AG09309 (cell line): ENCODE measurements at regions not wholly inside any gene's neighbourhood (a gene's known extent, or its start where the extent isn't known, plus 50 kb on each side); places are given as distances from the start of the nearest gene placed in this dataset.

ENCODE experiments used
- DNase-seq: peaks from one replicate; pipeline ENCODE4 v3.0.0-alpha.2; 2010; ENCODE audit warnings: low read depth
- H3K4me3 ChIP-seq: 2 replicates; pipeline ENCODE4 v1.5.1; 2011; ENCODE audit warnings: mild to moderate bottlenecking, low read depth, low read length, moderate library complexity; ENCODE audit not compliant: control insufficient read depth
- TF ChIP-seq, protein P1 (sequence below): IDR thresholded peaks from 2 replicates; pipeline ENCODE4 v1.5.1; 2011; ENCODE audit warnings: mild to moderate bottlenecking, low read depth, low read length, inconsistent platforms; ENCODE audit not compliant: insufficient read depth, control insufficient read depth; ENCODE audit errors: missing control alignments

DNA sequence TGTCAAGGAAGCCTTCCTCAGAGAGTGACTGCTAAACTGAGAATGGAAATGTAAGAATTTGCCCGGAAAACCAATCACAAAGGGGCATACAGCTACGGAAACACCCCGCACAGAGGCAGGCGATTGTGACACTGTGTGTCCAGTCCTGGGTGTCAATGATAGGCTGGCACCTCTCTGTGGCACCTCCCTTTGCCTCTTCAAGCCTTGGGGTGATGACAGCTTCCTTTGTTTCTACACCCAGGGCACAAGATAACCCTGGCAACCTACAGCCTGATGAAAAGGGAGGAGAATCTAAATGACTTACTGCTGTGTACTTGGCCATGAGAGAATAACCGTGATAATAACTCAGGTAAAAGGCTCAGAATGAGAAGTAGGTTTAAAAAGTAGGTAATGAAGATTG, 93.6 kb upstream of the SSTR4 start:
- TF ChIP-seq, protein P1, sequence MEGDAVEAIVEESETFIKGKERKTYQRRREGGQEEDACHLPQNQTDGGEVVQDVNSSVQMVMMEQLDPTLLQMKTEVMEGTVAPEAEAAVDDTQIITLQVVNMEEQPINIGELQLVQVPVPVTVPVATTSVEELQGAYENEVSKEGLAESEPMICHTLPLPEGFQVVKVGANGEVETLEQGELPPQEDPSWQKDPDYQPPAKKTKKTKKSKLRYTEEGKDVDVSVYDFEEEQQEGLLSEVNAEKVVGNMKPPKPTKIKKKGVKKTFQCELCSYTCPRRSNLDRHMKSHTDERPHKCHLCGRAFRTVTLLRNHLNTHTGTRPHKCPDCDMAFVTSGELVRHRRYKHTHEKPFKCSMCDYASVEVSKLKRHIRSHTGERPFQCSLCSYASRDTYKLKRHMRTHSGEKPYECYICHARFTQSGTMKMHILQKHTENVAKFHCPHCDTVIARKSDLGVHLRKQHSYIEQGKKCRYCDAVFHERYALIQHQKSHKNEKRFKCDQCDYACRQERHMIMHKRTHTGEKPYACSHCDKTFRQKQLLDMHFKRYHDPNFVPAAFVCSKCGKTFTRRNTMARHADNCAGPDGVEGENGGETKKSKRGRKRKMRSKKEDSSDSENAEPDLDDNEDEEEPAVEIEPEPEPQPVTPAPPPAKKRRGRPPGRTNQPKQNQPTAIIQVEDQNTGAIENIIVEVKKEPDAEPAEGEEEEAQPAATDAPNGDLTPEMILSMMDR = no peak
- DNase-seq = no peak
- no peak overlapping the region for H3K4me3 ChIP-seq

DNA sequence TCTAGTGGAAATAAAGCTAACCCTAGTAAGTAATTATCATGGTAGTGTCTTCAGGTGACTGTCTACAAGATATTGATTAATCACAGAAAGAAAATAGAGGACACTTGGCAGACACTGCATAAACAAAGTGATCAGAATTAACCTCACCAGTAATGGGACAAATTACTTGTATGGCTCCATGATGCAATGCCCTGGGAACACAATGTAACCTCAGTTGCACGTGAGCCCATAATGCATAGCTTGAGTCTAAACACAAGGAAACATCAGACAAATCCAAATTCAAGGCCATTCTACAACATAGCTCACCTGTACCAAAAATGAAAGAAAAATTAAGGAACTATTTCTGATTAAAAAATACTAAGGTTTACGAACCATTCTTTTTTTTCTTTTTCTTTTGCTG, 92.4 kb upstream of the SSTR4 start:
- H3K4me3 ChIP-seq = no peak overlapping the region
- TF ChIP-seq, protein P1 = no peak
- no peak for DNase-seq

DNA sequence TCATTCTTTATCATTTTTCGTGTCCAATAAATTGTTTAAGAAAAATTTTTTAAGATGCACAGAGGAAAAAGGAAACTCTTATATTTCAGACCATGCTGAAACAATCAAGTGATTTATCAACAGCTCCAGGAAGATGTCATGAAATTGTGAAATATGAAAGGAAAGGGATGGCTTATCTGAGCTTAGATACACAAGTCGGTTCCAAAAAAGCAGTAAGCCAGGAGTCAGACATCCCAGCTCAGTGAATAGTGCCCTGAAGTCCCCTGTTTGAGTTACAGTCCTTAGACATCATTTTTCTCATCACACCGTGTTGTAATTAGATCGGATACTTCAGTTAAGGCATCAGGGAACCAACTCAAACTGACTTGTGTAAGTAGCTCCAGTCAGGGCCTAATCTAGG, 91.0 kb upstream of the SSTR4 start:
- DNase-seq = no peak
- TF ChIP-seq, protein P1 = no peak
- no peak overlapping the region for H3K4me3 ChIP-seq

DNA sequence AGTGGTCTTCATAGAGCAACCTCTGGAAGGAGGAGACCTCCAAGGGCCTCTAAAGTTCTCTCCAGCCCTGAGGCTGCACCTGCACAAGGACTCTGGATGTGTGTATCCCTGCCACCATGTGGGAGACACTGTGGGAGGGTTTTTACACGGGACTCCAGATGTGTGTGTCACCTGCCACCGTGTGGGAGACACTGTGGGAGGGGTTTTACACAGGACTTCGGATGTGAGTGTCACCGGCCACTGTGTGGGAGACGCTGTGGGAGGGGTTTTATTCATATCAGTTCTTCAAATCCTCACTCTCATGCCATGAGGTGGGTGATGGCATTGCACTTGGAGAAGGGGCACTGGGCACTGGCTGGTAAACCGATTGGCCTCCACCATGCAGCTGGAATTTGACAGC, 90.2 kb upstream of the SSTR4 start:
- TF ChIP-seq, protein P1 = no peak
- no peak for DNase-seq
- H3K4me3 ChIP-seq = no peak overlapping the region

DNA sequence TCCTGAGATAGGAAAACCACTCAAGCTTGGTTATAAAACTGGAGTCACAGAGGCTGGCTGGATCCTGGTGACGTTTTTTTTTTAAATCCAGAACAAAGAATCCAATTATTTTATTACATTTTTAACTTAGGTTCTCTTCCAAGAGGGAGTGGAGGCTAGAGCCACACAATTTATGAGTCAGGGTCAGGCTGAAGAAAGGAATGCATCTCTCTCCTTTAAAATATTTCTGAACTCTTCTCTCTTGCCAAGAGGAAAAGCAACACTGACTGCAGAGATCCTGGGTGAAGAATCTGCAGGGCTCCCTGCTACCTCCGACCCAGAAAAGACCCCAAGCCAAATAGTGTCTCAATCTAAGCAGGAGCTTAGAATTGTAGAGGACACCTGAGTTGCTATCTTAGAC, 88.5 kb upstream of the SSTR4 start:
- TF ChIP-seq, protein P1 = no peak
- DNase-seq = no peak
- H3K4me3 ChIP-seq = no peak overlapping the region

DNA sequence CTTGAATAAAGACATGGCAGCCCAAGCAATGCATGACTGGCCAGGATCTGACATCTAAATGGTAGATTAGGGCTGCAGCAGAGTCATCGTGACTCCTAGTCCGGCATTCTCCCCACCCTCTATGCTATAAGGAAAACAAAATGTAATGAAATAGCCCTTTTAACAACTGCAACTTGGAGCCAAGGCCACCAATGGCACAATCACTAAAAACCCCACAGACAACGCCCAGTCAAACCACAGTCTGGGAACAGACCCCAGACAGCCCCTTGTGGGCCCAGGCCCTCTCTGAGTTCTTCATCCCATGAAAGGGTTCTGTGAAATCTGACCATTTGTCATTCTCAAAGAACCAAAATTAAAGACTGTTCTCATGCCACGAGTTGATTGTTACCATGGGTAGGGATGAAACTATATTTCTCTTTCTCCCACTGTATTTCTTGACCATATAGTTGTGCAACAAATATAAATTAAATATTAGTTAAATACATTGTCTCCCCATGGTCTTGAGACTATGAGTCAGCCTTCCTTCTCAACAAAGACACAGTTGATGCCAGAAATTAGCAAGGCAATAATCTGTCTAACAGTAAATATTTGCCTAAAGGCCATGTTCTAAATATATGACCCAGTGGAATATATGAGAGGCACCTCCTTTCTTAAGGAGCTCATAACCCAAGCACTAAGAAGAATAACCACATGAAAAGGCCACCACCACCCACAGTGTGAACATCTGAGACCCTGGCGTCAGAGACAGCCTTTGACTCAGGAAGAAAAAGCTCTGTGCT, 85.6 kb upstream of the SSTR4 start:
- DNase-seq = no peak
- TF ChIP-seq, protein P1 = no peak
- H3K4me3 ChIP-seq = no peak overlapping the region
